Muscle of leg (tissue), 3 donors: ENCODE measurements at regions not wholly inside any gene's neighbourhood (a gene's known extent, or its start where the extent isn't known, plus 50 kb on each side); places are given as distances from the start of the nearest gene placed in this dataset.

Experiments
- DNase-seq: peaks from one replicate; pipeline ENCODE4 v3.0.0; 2013
- H3K27ac ChIP-seq: one replicate; pipeline ENCODE4 v1.5.1; 2013; ENCODE audit warnings: mild to moderate bottlenecking, low read length, control low read depth
- H3K27me3 ChIP-seq: one replicate; pipeline ENCODE4 v1.6.1; 2013; ENCODE audit warnings: low read length; ENCODE audit not compliant: control insufficient read depth, insufficient read depth
- H3K36me3 ChIP-seq: one replicate; pipeline ENCODE4 v1.6.1; 2013; ENCODE audit warnings: low read length; ENCODE audit not compliant: control insufficient read depth, insufficient read depth
- H3K4me1 ChIP-seq: one replicate; pipeline ENCODE4 v1.6.1; 2013; ENCODE audit warnings: low read length; ENCODE audit not compliant: control insufficient read depth, insufficient read depth
- H3K4me3 ChIP-seq: one replicate; pipeline ENCODE4 v1.5.1; 2013; ENCODE audit warnings: low read length, control low read depth
- H3K9me3 ChIP-seq: replicated peaks from 2 replicates; pipeline ENCODE4 v1.6.1; 2013; ENCODE audit warnings: low read depth, low read length; ENCODE audit not compliant: control insufficient read depth
- whole genome bisulfite sequencing: methylation state at CpG from one replicate; pipeline ENCODE4 v1.1.5; 2013; ENCODE audit warnings: missing lambda C conversion rate; ENCODE audit not compliant: insufficient coverage; 5-methylcytosine and 5-hydroxymethylcytosine counted together

DNA sequence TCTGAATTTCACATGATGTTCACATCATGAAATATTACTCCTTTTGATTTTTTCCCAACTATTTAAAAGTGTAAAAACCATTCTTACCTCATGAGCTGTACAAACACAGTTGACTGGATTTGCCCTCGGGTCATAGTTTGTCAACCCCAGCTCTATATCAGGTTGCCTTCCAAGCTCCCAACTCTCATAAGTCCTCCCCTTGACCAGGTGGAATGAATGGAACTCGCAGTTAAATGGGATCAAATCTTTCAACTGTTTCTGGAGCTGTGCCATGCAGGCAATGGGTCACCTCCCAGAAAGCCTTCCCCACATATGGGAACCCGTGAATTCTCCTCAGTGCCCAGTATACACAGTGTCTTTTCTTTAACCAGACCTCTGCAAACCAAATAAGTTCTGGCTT, 169.8 kb upstream of the FOXD3 start:
- Histone ChIP-seq H3K27ac (no peak overlapping the region), H3K27me3 (no peaks in the 10 kb centered on the region), H3K36me3 (no peaks in the 10 kb centered on the region), H3K9me3 (no peaks in the 10 kb centered on the region), H3K4me1 (no peaks in the 10 kb centered on the region), H3K4me3 (no peak overlapping the region)
- DNase-seq, result no peak
- WGBS, result no CpG with 5 or more reads among the region's 3 CpGs

DNA sequence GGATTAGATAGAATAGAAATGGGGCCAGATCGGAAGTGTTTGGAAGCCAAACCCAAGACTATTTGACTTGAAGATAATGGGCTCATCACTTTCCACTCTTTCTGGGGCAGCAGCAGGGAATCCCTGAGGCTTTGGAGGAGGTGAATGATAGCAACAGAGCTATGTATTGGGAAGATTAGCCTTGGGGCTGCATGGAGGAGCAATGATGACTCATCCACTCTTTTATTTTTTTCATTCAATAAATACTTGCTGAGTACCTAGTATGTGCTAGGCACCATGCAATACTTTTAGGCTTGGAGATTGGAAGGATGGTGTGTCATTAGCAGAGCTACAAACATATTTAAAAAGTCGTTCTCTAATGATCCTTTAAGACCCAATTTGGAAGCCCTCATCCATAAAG, 166.9 kb upstream of the FOXD3 start:
- H3K36me3 ChIP-seq, result no peaks in the 10 kb centered on the region
- H3K4me3 ChIP-seq, result no peak overlapping the region
- no peak for DNase-seq
- WGBS, result 60% methylated on average over 2 of the region's 2 CpGs
- H3K9me3 ChIP-seq, result no peaks in the 10 kb centered on the region
- H3K4me1 ChIP-seq, result no peaks in the 10 kb centered on the region
- no peak overlapping the region for H3K27ac ChIP-seq
- no peaks in the 10 kb centered on the region for H3K27me3 ChIP-seq

GRCh38 chr1:63157085-63157484, 165.3 kb upstream of the FOXD3 start:
- H3K9me3 ChIP-seq, result no peaks in the 10 kb centered on the region
- WGBS, result no CpG with 5 or more reads among the region's 5 CpGs
- no peak overlapping the region for H3K27ac ChIP-seq
- no peaks in the 10 kb centered on the region for H3K27me3 ChIP-seq
- no peak overlapping the region for H3K4me3 ChIP-seq
- no peaks in the 10 kb centered on the region for H3K4me1 ChIP-seq
- no peak for DNase-seq
- no peaks in the 10 kb centered on the region for H3K36me3 ChIP-seq

GRCh38 chr1:63169057-63169456, 153.3 kb upstream of the FOXD3 start:
- H3K4me1 ChIP-seq, result no peaks in the 10 kb centered on the region
- 59% methylated on average over 2 of the region's 6 CpGs for WGBS
- H3K27ac ChIP-seq, result no peak overlapping the region
- no peaks in the 10 kb centered on the region for H3K9me3 ChIP-seq
- no peak overlapping the region for H3K4me3 ChIP-seq
- DNase-seq, result no peak
- no peaks in the 10 kb centered on the region for H3K36me3 ChIP-seq
- H3K27me3 ChIP-seq, result no peaks in the 10 kb centered on the region

- no peaks in the 10 kb centered on the region for H3K4me1 ChIP-seq
- 20% methylated on average over 1 of the region's 1 CpG for WGBS
- DNase-seq, result no peak
- H3K36me3 ChIP-seq, result no peaks in the 10 kb centered on the region
- peaks cover 2% of the 10 kb centered on the region for H3K9me3 ChIP-seq
- no peaks in the 10 kb centered on the region for H3K27me3 ChIP-seq
- no peak overlapping the region for H3K4me3 ChIP-seq
- H3K27ac ChIP-seq, result no peak overlapping the region
Measured at GRCh38 chr1:63173161-63173560, 149.2 kb upstream of the FOXD3 start.

DNA sequence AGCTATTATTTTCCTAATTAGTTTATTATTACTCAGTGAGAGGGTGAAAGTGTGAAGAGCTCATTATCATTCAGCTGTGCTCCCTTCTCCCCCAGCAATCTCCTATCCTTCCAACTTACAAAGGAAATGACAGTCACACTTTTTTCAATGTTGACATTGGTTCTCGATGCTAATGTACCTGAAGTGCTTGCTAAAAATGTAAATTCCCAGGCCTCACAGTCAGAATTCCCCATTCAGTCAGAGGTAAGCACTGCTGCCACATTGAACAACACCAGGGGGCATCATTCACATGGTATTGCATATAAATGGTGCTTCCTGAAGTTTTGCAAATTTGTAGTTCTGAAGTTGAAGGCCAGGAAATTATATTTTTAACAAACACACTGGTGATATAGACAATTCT, 132.7 kb upstream of the FOXD3 start:
- H3K27me3 ChIP-seq, result no peaks in the 10 kb centered on the region
- no peaks in the 10 kb centered on the region for H3K9me3 ChIP-seq
- WGBS, result 20% methylated on average over 1 of the region's 1 CpG
- no peak for DNase-seq
- no peaks in the 10 kb centered on the region for H3K4me1 ChIP-seq
- no peak overlapping the region for H3K4me3 ChIP-seq
- no peak overlapping the region for H3K27ac ChIP-seq
- no peaks in the 10 kb centered on the region for H3K36me3 ChIP-seq

- DNase-seq, result no peak
- Histone ChIP-seq H3K4me3 (no peak overlapping the region), H3K9me3 (no peaks in the 10 kb centered on the region), H3K27ac (no peak overlapping the region), H3K4me1 (no peaks in the 10 kb centered on the region), H3K27me3 (no peaks in the 10 kb centered on the region), H3K36me3 (no peaks in the 10 kb centered on the region)
- 0% methylated on average over 1 of the region's 2 CpGs for WGBS
Measured at GRCh38 chr1:63190171-63190570, 132.2 kb upstream of the FOXD3 start.

DNA sequence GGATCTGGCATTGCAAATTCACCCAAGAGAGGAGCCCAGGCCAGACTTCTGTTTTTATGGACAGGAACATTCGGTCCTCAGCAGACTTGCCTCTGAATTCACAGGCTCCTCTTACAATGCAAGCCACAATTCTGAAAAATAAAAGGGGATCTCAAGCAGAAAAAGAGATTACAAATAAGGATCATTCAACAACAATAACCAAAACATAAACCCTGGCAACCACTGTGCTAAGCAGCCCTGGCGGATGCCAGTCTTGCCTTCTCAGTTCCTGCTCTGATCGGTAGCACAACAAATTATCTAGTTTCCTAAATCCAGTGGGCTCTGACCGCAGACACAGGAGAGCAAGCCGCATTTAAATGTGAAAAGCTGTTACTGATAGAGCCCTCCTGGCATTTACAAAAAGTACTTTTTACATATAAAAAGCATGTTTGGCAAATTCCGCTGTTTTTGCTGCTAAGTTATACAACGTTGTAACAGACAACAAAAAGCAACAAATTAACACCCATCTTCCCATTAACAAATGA, 123.4 kb upstream of the FOXD3 start:
- Histone ChIP-seq H3K36me3 (no peaks in the 10 kb centered on the region), H3K27me3 (no peaks in the 10 kb centered on the region), H3K4me1 (no peaks in the 10 kb centered on the region), H3K9me3 (no peaks in the 10 kb centered on the region), H3K4me3 (no peak overlapping the region), H3K27ac (no peak overlapping the region)
- DNase-seq, result no peak
- WGBS, result 80% methylated on average over 1 of the region's 7 CpGs

- Histone ChIP-seq H3K4me3 (no peak overlapping the region), H3K9me3 (no peaks in the 10 kb centered on the region), H3K36me3 (no peaks in the 10 kb centered on the region), H3K4me1 (no peaks in the 10 kb centered on the region), H3K27ac (no peak overlapping the region), H3K27me3 (no peaks in the 10 kb centered on the region)
- WGBS, result no CpG with 5 or more reads among the region's 7 CpGs
- DNase-seq, result no peak
Measured at GRCh38 chr1:63199706-63200335, 122.5 kb upstream of the FOXD3 start.

- no peaks in the 10 kb centered on the region for H3K36me3 ChIP-seq
- DNase-seq, result no peak
- H3K27ac ChIP-seq, result no peak overlapping the region
- no peaks in the 10 kb centered on the region for H3K27me3 ChIP-seq
- H3K4me1 ChIP-seq, result no peaks in the 10 kb centered on the region
- no peaks in the 10 kb centered on the region for H3K9me3 ChIP-seq
- WGBS, result no CpG with 5 or more reads among the region's 3 CpGs
- H3K4me3 ChIP-seq, result no peak overlapping the region
Measured at GRCh38 chr1:63200676-63201075, 121.7 kb upstream of the FOXD3 start.

GRCh38 chr1:63203641-63204040, 118.7 kb upstream of the FOXD3 start:
- no peaks in the 10 kb centered on the region for H3K36me3 ChIP-seq
- no peaks in the 10 kb centered on the region for H3K27me3 ChIP-seq
- no peaks in the 10 kb centered on the region for H3K9me3 ChIP-seq
- WGBS, result no CpG with 5 or more reads among the region's 2 CpGs
- no peak overlapping the region for H3K27ac ChIP-seq
- no peak overlapping the region for H3K4me3 ChIP-seq
- no peaks in the 10 kb centered on the region for H3K4me1 ChIP-seq
- no peak for DNase-seq
